K562 (cell line): ENCODE measurements at regions not wholly inside any gene's neighbourhood (a gene's known extent, or its start where the extent isn't known, plus 50 kb on each side); places are given as distances from the start of the nearest gene placed in this dataset.

Source experiments
- ATAC-seq: fragments of 200-7000 bp; cut with Tn5 transposase; 3 replicates; pipeline ENCODE4 v1.9.1; 2020; ENCODE audit warnings: moderate library complexity
- BruUV-seq: library from RNA; stranded (reverse); fragments of 400-500 nt; replicated peaks from 2 replicates; lab custom pipeline; 2021; lab: Mats Ljungman, UMichigan
- CTCF ChIA-PET: fragments of 300-600 bp; formaldehyde crosslinking; extraction: SDS; loops from one replicate; lab custom pipeline; 2021; ENCODE audit warnings: low intra/inter-chr PET ratio; lab: Yijun Ruan, JAX
- POLR2A ChIA-PET: fragments of 300-600, 350-650 bp; sonication (Branson Sonifier 250); formaldehyde crosslinking; extraction: SDS; loops from one replicate; lab custom pipeline; 2021; ENCODE audit warnings: antibody characterized with exemption, inconsistent platforms; lab: Yijun Ruan, JAX
- DNase-seq, 4 experiments: peaks; one replicate each; pipeline versions ENCODE4 v3.0.0 to v3.0.0-alpha.2; 2011 to 2018; ENCODE audit warnings: low spot score in 3 of 4, mixed read lengths in 3 of 4; ENCODE audit errors: extremely low read depth in 1 of 4
- FAIRE-seq: peaks from 2 replicates; lab custom pipeline; 2011; peaks lifted over from hg19 to GRCh38; lab: Jason Lieb, UNC
- H2AFZ ChIP-seq: 2 replicates; pipeline ENCODE4 v1.6.0; 2011; ENCODE audit warnings: low read depth, low read length, control low read depth, inconsistent platforms
- H3K27ac ChIP-seq: fragments of 200-600 bp; 3 replicates; pipeline ENCODE4 v1.8.0; 2011; ENCODE audit warnings: low read depth, mild to moderate bottlenecking, control low read depth, inconsistent platforms, low read length, moderate library complexity, mixed read lengths; ENCODE audit errors: extremely low read depth
- H3K27me3 ChIP-seq, 2 experiments: fragments of 300-600 bp in 1 of 2; 2 replicates in 1 of 2; 3 replicates in 1 of 2; pipeline versions ENCODE4 v1.6.0 to v1.8.0; 2011; ENCODE audit warnings: inconsistent platforms in 2 of 2, low read length in 2 of 2, mild to moderate bottlenecking in 1 of 2, mixed read lengths in 1 of 2, moderate library complexity in 1 of 2; ENCODE audit not compliant: control insufficient read depth in 2 of 2, insufficient read depth in 2 of 2
- H3K36me3 ChIP-seq: fragments of 300-600 bp; 3 replicates; pipeline ENCODE4 v1.8.0; 2011; ENCODE audit warnings: mild to moderate bottlenecking, low read length, inconsistent platforms; ENCODE audit not compliant: control insufficient read depth, insufficient read depth
- H3K4me1 ChIP-seq, 2 experiments: fragments of 200-600 bp in 1 of 2; replicated peaks in 1 of 2; 2 replicates in 1 of 2; 3 replicates in 1 of 2; pipeline versions ENCODE4 v1.5.1 to v1.8.0; 2011; ENCODE audit warnings: inconsistent platforms in 2 of 2, low read length in 2 of 2, mild to moderate bottlenecking in 1 of 2, mixed read lengths in 1 of 2, moderate library complexity in 1 of 2; ENCODE audit not compliant: control insufficient read depth in 2 of 2, insufficient read depth in 2 of 2
- H3K4me2 ChIP-seq: 2 replicates; pipeline ENCODE4 v1.6.1; 2011; ENCODE audit warnings: low read length, control low read depth, inconsistent platforms, mixed read lengths; ENCODE audit not compliant: insufficient read depth
- H3K4me3 ChIP-seq: fragments of 200-600 bp; sonication (generic), shearing (Covaris generic); 2 replicates; pipeline ENCODE4 v1.5.1; 2016; ENCODE audit warnings: control low read depth, inconsistent platforms
- H3K79me2 ChIP-seq: fragments of 200-600 bp; 3 replicates; pipeline ENCODE4 v1.8.0; 2011; ENCODE audit warnings: low read length, inconsistent platforms; ENCODE audit not compliant: control insufficient read depth, insufficient read depth
- H3K9ac ChIP-seq, 2 experiments: 2 replicates each; pipeline versions ENCODE4 v1.6.0 to v1.6.1; 2011; ENCODE audit warnings: low read depth in 2 of 2, low read length in 2 of 2, control low read depth in 1 of 2, inconsistent platforms in 1 of 2, mild to moderate bottlenecking in 1 of 2, mixed read lengths in 1 of 2; ENCODE audit not compliant: insufficient read depth in 1 of 2
- H3K9me1 ChIP-seq: one replicate; pipeline ENCODE4 v1.6.0; 2011; ENCODE audit warnings: inconsistent platforms, mild to moderate bottlenecking, low read length, moderate library complexity; ENCODE audit not compliant: control insufficient read depth, insufficient read depth
- H3K9me3 ChIP-seq: replicated peaks from 2 replicates; pipeline ENCODE4 v1.5.1; 2011; ENCODE audit warnings: low read depth, low read length, inconsistent platforms; ENCODE audit not compliant: control insufficient read depth, insufficient read depth
- H4K20me1 ChIP-seq: replicated peaks from 2 replicates; pipeline ENCODE4 v1.6.1; 2011; ENCODE audit warnings: low read length, inconsistent platforms, mixed read lengths; ENCODE audit not compliant: control insufficient read depth, insufficient read depth
- EHMT2 ChIP-seq: fragments of 450-650 bp; IDR thresholded peaks from 2 replicates; pipeline ENCODE4 v1.6.1; 2018; ENCODE audit warnings: antibody characterized with exemption
- HDAC6 ChIP-seq: IDR thresholded peaks from 2 replicates; pipeline ENCODE4 v1.6.1; 2012; ENCODE audit warnings: low read depth, mild to moderate bottlenecking, control low read depth, inconsistent platforms, low read length, moderate library complexity
- MITF ChIP-seq: IDR thresholded peaks from 2 replicates; pipeline ENCODE4 v1.6.1; 2014; ENCODE audit warnings: antibody characterized with exemption
- SETDB1 ChIP-seq: IDR thresholded peaks from one replicate; pipeline ENCODE4 v1.6.1; 2012; ENCODE audit warnings: low read length, control low read depth, inconsistent platforms
- THRAP3 ChIP-seq: fragments of 450-650 bp; IDR thresholded peaks from 2 replicates; pipeline ENCODE4 v1.6.1; 2016; ENCODE audit warnings: mild to moderate bottlenecking, inconsistent platforms, borderline replicate concordance
- U2AF1 ChIP-seq: fragments of 200-400 bp; formaldehyde crosslinking; optimal IDR thresholded peaks from 2 replicates; pipeline ENCODE3; 2017; ENCODE audit warnings: mild to moderate bottlenecking, low read depth, low read length, moderate library complexity
- ZBTB5 ChIP-seq: fragments of 450-650 bp; IDR thresholded peaks from 2 replicates; pipeline ENCODE4 v1.6.1; 2017; ENCODE audit warnings: antibody characterized with exemption
- ZFP30 ChIP-seq: fragments of 250-450 bp; sonication (Bioruptor Pico); IDR thresholded peaks from 2 replicates; pipeline ENCODE4 v1.8.0; 2022; ENCODE audit warnings: moderate library complexity, mild to moderate bottlenecking, inconsistent platforms, borderline replicate concordance
- ZFP91 ChIP-seq: sonication (generic); formaldehyde crosslinking; IDR thresholded peaks from 2 replicates; pipeline ENCODE4 v1.8.0; 2022; ENCODE audit warnings: mild to moderate bottlenecking, missing genetic modification reagents
- ZMIZ1 ChIP-seq, 2 experiments: fragments of 150-350 bp in 1 of 2; IDR thresholded peaks; 2 replicates each; pipeline ENCODE4 v1.6.1; 2012 to 2016; ENCODE audit warnings: low read depth in 2 of 2, low read length in 2 of 2, mild to moderate bottlenecking in 1 of 2, moderate library complexity in 1 of 2
- ZNF143 ChIP-seq: sonication (generic); formaldehyde crosslinking; IDR thresholded peaks from 2 replicates; pipeline ENCODE4 v1.9.0; 2022; ENCODE audit warnings: mild to moderate bottlenecking, missing genetic modification reagents
- ZNF253 ChIP-seq: fragments of 250-450 bp; sonication (Bioruptor Pico); conservative IDR thresholded peaks from 2 replicates; pipeline ENCODE4 v1.6.1; 2021; ENCODE audit warnings: mild to moderate bottlenecking
- ZNF395 ChIP-seq: fragments of 200-800 bp; sonication (Bioruptor generic); IDR thresholded peaks from 2 replicates; pipeline ENCODE4 v1.6.1; 2017; ENCODE audit warnings: missing genetic modification characterization, missing compliant biosample characterization
- ZNF77 ChIP-seq: fragments of 250-450 bp; sonication (Bioruptor Pico); IDR thresholded peaks from 2 replicates; pipeline ENCODE4 v1.5.0; 2020
- WGBS: fragments of 100-300 bp; shearing (Covaris generic); methylation state at CpG from one replicate; pipeline ENCODE4 v1.1.6; 2016; ENCODE audit warnings: low coverage, mixed read lengths; ENCODE audit not compliant: insufficient coverage; ENCODE audit errors: missing lambda C conversion rate; 5-methylcytosine and 5-hydroxymethylcytosine counted together
- in situ Hi-C: fragments of 300-500 bp; cut with MboI; formaldehyde crosslinking; loops from 4 replicates; pipeline ENCODE4 v1.15.0; 2018; ENCODE audit warnings: inconsistent platforms, mixed read lengths
- intact Hi-C: fragments of 100-400 bp; cut with micrococcal nuclease; formaldehyde crosslinking; loops from 2 replicates; pipeline ENCODE4 v1.14.2; 2022

- no peaks in the 10 kb centered on the region for H4K20me1 ChIP-seq
- no TSS peak for BruUV-seq
- H3K9me3 ChIP-seq: no peaks in the 10 kb centered on the region
- H3K79me2 ChIP-seq: no peaks in the 10 kb centered on the region
- no peaks in the 10 kb centered on the region for H3K9me1 ChIP-seq
- intact Hi-C loops: no loop called here
- WGBS: 61% methylated on average over 2 of the region's 2 CpGs
- no peak overlapping the region for H3K4me3 ChIP-seq
- no peak overlapping the region for H3K4me2 ChIP-seq
- DNase-seq: no peak
- in situ Hi-C loops: no loop called here
- no peaks in the 10 kb centered on the region for H3K27me3 ChIP-seq
- ChIA-PET CTCF (no interaction called here), POLR2A (interaction anchor here (0.8 kb wide), 1 partner anchor 10 kb away, joined by 3 read pairs; no protein-coding TSS in a partner anchor)
- H3K9ac ChIP-seq: no peak overlapping the region
- no peak for ATAC-seq
- no peak overlapping the region for H3K27ac ChIP-seq
- H2AFZ ChIP-seq: no peak overlapping the region
- FAIRE-seq: no peak
- H3K4me1 ChIP-seq: no peaks in the 10 kb centered on the region
- H3K36me3 ChIP-seq: no peaks in the 10 kb centered on the region
- TF ChIP-seq ZNF395 (CRISPR knock-in tag) (no peak), ZFP91 (CRISPR knock-in tag) (no peak), ZBTB5 (no peak), EHMT2 (no peak), SETDB1 (no peak), HDAC6 (no peak), ZMIZ1 (IDR thresholded peaks at IDR 0.05; ENCODE audit: low read depth in 2 of 2, low read length in 2 of 2) (no peak), ZFP30 (CRISPR knock-in tag) (no peak), MITF (no peak), ZNF253 (CRISPR knock-in tag) (no peak), THRAP3 (no peak), ZNF143 (CRISPR knock-in tag) (no peak), ZNF77 (no peak), U2AF1 (no peak)
Measured at GRCh38 chr1:184828369-184828717, 73.7 kb upstream of the EDEM3 start.
